Neuronal stem cell (in vitro differentiated cells): ENCODE measurements at regions not wholly inside any gene's neighbourhood (a gene's known extent, or its start where the extent isn't known, plus 50 kb on each side); places are given as distances from the start of the nearest gene placed in this dataset.

ENCODE experiments used
- DNase-seq: peaks from one replicate; pipeline ENCODE4 v3.0.0-alpha.2; 2013; ENCODE audit warnings: low spot score
- H2AFZ ChIP-seq: one replicate; pipeline ENCODE4 v1.6.1; 2013; ENCODE audit warnings: mild to moderate bottlenecking, low read length, inconsistent platforms
- H2AK5ac ChIP-seq: 2 replicates; pipeline ENCODE4 v1.6.1; 2013; ENCODE audit warnings: low read depth, mild to moderate bottlenecking, inconsistent platforms, low read length, moderate library complexity, mixed read lengths
- H2BK120ac ChIP-seq: 2 replicates; pipeline ENCODE4 v1.6.1; 2013; ENCODE audit warnings: low read depth, mild to moderate bottlenecking, inconsistent platforms, low read length, moderate library complexity, mixed read lengths
- H2BK12ac ChIP-seq: one replicate; pipeline ENCODE4 v1.6.1; 2013; ENCODE audit warnings: low read length, inconsistent platforms
- H2BK15ac ChIP-seq: 2 replicates; pipeline ENCODE4 v1.6.1; 2013; ENCODE audit warnings: mild to moderate bottlenecking, low read length, inconsistent platforms, mixed read lengths
- H2BK5ac ChIP-seq: one replicate; pipeline ENCODE4 v1.6.1; 2013; ENCODE audit warnings: inconsistent platforms, mild to moderate bottlenecking, low read length, moderate library complexity
- H3K14ac ChIP-seq: one replicate; pipeline ENCODE4 v1.6.1; 2013; ENCODE audit warnings: low read length, inconsistent platforms
- H3K18ac ChIP-seq: 2 replicates; pipeline ENCODE4 v1.6.1; 2013; ENCODE audit warnings: low read length, inconsistent platforms
- H3K23ac ChIP-seq: 2 replicates; pipeline ENCODE4 v1.6.1; 2013; ENCODE audit warnings: low read depth, mild to moderate bottlenecking, mixed read lengths, low read length, inconsistent platforms; ENCODE audit not compliant: poor library complexity
- H3K27ac ChIP-seq: replicated peaks from 3 replicates; pipeline ENCODE4 v1.5.1; 2013; ENCODE audit warnings: low read length, inconsistent platforms
- H3K27me3 ChIP-seq, 3 experiments: 2 replicates each; pipeline ENCODE4 v1.6.1; 2013; ENCODE audit warnings: low read length in 3 of 3, mild to moderate bottlenecking in 2 of 3, inconsistent platforms in 1 of 3, low read depth in 1 of 3, mixed read lengths in 1 of 3, moderate library complexity in 1 of 3; ENCODE audit not compliant: control insufficient read depth in 3 of 3, insufficient read depth in 3 of 3
- H3K36me3 ChIP-seq, 2 donors: replicated peaks in 1 of 2; 2 replicates each; pipeline ENCODE4 v1.6.1; 2013; ENCODE audit warnings: low read length in 2 of 2; ENCODE audit not compliant: control insufficient read depth in 2 of 2, insufficient read depth in 2 of 2
- H3K4ac ChIP-seq: 2 replicates; pipeline ENCODE4 v1.6.1; 2013; ENCODE audit warnings: inconsistent platforms, mild to moderate bottlenecking, low read length, moderate library complexity
- H3K4me1 ChIP-seq, 2 donors: 1 replicate in 1 of 2; 2 replicates in 1 of 2; pipeline ENCODE4 v1.6.1; 2013; ENCODE audit warnings: low read length in 2 of 2, low read depth in 1 of 2; ENCODE audit not compliant: control insufficient read depth in 2 of 2, insufficient read depth in 1 of 2
- H3K4me2 ChIP-seq: one replicate; pipeline ENCODE4 v1.6.1; 2013; ENCODE audit warnings: mild to moderate bottlenecking, low read length, inconsistent platforms; ENCODE audit not compliant: insufficient read depth, poor library complexity, severe bottlenecking
- H3K4me3 ChIP-seq, 2 donors: 2 replicates each; pipeline ENCODE4 v1.5.1; 2013; ENCODE audit warnings: low read length in 2 of 2, mild to moderate bottlenecking in 2 of 2, inconsistent platforms in 1 of 2, moderate library complexity in 1 of 2
- H3K79me1 ChIP-seq: one replicate; pipeline ENCODE4 v1.6.1; 2013; ENCODE audit warnings: low read depth, mild to moderate bottlenecking, inconsistent platforms, low read length, moderate library complexity
- H3K9ac ChIP-seq: one replicate; pipeline ENCODE4 v1.6.1; 2013; ENCODE audit warnings: mild to moderate bottlenecking, low read depth, low read length, inconsistent platforms; ENCODE audit not compliant: poor library complexity
- H3K9me3 ChIP-seq, 2 donors: replicated peaks in 1 of 2; 2 replicates each; pipeline versions ENCODE3 to v1.6.1; 2013; ENCODE audit warnings: low read length in 2 of 2, mild to moderate bottlenecking in 2 of 2, inconsistent platforms in 1 of 2, low read depth in 1 of 2, mixed read lengths in 1 of 2, moderate library complexity in 1 of 2; ENCODE audit not compliant: control insufficient read depth in 2 of 2, insufficient read depth in 1 of 2
- H4K8ac ChIP-seq: one replicate; pipeline ENCODE4 v1.6.1; 2013; ENCODE audit warnings: low read depth, mild to moderate bottlenecking, inconsistent platforms, low read length, moderate library complexity
- H4K91ac ChIP-seq: one replicate; pipeline ENCODE4 v1.6.1; 2013; ENCODE audit warnings: low read length, low read depth, mild to moderate bottlenecking, inconsistent platforms; ENCODE audit not compliant: poor library complexity
- WGBS, 2 donors: extraction: QIAGEN DNeasy Blood & Tissue Kit; methylation state at CpG; one replicate each; pipeline ENCODE4 v1.1.7; 2013; ENCODE audit warnings: missing lambda C conversion rate in 2 of 2, mixed read lengths in 1 of 2; ENCODE audit not compliant: insufficient read length in 2 of 2, insufficient replicate concordance in 1 of 2; ENCODE audit errors: extremely low coverage in 2 of 2; 5-methylcytosine and 5-hydroxymethylcytosine counted together

DNA sequence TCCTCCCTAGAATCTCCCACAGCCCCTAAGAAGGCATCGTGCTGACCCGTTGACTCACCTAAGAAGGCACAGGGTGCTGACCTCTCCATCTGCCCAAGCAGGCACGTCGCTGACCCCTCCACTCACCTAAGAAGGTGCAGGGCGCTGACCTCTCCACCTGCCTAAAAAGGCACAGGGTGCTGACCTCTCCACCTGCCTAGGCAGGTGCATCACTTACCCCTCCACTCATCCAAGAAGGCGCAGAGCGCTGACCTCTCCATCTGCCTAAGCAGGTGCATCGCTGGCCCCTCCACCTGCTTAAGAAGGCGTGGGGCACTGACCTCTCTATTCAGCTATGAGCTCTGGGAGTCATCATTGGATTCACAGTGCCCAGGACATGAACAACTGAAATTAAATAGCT is 54.4 kb upstream of the FCN1 start:
- H3K9ac ChIP-seq: no peak overlapping the region
- H3K27ac ChIP-seq: no peak overlapping the region
- no peak for DNase-seq

DNA sequence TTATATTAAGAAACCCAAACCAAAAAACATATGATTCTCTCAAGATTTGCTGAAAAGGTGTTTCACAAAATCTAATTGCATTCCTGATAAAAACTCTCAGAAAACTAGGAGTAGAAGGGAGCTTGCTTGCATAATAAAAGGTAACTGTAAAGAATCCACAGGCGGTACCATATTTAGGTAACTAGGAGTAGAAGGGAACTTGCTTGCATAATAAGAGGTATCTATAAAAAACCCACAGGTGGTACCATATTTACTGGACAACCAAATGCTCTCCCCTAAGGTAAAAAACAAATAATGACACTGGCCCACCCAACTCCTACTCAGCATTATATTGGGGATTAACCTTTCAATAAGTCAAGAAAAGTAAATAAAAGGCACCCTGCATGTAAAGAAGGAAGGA is 57.5 kb upstream of the FCN1 start:
- H2BK120ac ChIP-seq: no peak overlapping the region

More for the DNA sequence above, 54.4 kb upstream of the FCN1 start:
- Histone ChIP-seq H3K18ac (no peak overlapping the region), H3K14ac (no peak overlapping the region), H3K79me1 (no peaks in the 10 kb centered on the region), H2BK15ac (peak overlapping the region; percentile 72), H4K8ac (no peak overlapping the region), H3K4me2 (no peak overlapping the region), H2BK12ac (peak overlapping the region; percentile 51), H3K4ac (no peak overlapping the region), H3K4me1 (peaks cover 0 to 14% of the 10 kb centered on the region in 2 donors), H2BK5ac (no peak overlapping the region), H3K4me3 (no peak overlapping the region), H3K23ac (no peak overlapping the region), H2BK120ac (no peak overlapping the region), H3K27me3 (peaks cover 0 to 2% (median 0%) of the 10 kb centered on the region in 3 experiments), H2AK5ac (no peak overlapping the region), H2AFZ (no peak overlapping the region), H3K36me3 (no peaks in the 10 kb centered on the region), H4K91ac (no peak overlapping the region), H3K9me3 (no peaks in the 10 kb centered on the region)
- no CpG with 5 or more reads among the region's 9 CpGs for WGBS, 2 donors

DNA sequence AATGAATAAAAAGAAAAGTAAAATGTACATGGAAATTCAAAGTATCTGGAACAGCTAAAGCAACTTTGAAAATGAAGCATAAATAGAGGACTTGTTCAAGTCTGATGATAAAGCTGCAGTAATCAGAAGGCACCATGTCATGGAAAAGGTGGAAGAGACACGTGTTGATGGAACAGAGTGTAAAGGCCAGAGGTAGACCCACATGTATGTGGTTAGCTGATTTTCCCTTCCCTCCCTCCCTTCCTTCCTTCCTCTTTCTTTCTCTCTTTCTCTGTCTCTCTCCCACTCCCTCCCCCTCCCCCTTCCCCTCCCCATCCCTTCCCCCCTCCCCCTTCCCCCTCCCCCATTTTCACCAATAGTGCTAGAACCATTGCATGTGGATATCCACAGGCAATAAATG is 58.7 kb upstream of the FCN1 start:
- Histone ChIP-seq H3K9me3 (no peaks in the 10 kb centered on the region), H3K18ac (no peak overlapping the region), H2BK12ac (no peak overlapping the region), H3K4ac (no peak overlapping the region), H3K27me3 (peaks cover 0 to 2% (median 0%) of the 10 kb centered on the region in 3 experiments), H4K8ac (no peak overlapping the region), H3K23ac (no peak overlapping the region), H2BK120ac (no peak overlapping the region), H3K79me1 (no peaks in the 10 kb centered on the region), H2AFZ (no peak overlapping the region), H3K9ac (no peak overlapping the region), H3K4me3 (no peak overlapping the region), H2BK5ac (no peak overlapping the region), H3K4me2 (no peak overlapping the region), H3K14ac (no peak overlapping the region), H2AK5ac (no peak overlapping the region), H3K27ac (no peak overlapping the region), H2BK15ac (no peak overlapping the region), H3K4me1 (no peaks in the 10 kb centered on the region), H3K36me3 (no peaks in the 10 kb centered on the region), H4K91ac (no peak overlapping the region)
- no CpG with 5 or more reads among the region's 1 CpG for WGBS, 2 donors
- DNase-seq: no peak

More for the DNA sequence above, 57.5 kb upstream of the FCN1 start:
- no peak overlapping the region for H2AFZ ChIP-seq
- no peak overlapping the region for H3K14ac ChIP-seq
- no peak overlapping the region for H4K91ac ChIP-seq
- no peak overlapping the region for H3K9ac ChIP-seq
- no peaks in the 10 kb centered on the region for H3K9me3 ChIP-seq
- H3K79me1 ChIP-seq: no peaks in the 10 kb centered on the region
- H3K4me3 ChIP-seq: no peak overlapping the region
- no peak overlapping the region for H2BK5ac ChIP-seq
- no peak overlapping the region for H3K4me2 ChIP-seq
- no peak for DNase-seq
- no peak overlapping the region for H2BK12ac ChIP-seq
- no peaks in the 10 kb centered on the region for H3K4me1 ChIP-seq
- peaks cover 0 to 2% (median 0%) of the 10 kb centered on the region in 3 experiments for H3K27me3 ChIP-seq
- no peak overlapping the region for H3K18ac ChIP-seq
- no peaks in the 10 kb centered on the region for H3K36me3 ChIP-seq
- no peak overlapping the region for H3K4ac ChIP-seq
- H2BK15ac ChIP-seq: no peak overlapping the region
- no peak overlapping the region for H3K23ac ChIP-seq
- WGBS, 2 donors: no CpG with 5 or more reads among the region's 1 CpG
- H4K8ac ChIP-seq: no peak overlapping the region
- H2AK5ac ChIP-seq: no peak overlapping the region
- no peak overlapping the region for H3K27ac ChIP-seq

DNA sequence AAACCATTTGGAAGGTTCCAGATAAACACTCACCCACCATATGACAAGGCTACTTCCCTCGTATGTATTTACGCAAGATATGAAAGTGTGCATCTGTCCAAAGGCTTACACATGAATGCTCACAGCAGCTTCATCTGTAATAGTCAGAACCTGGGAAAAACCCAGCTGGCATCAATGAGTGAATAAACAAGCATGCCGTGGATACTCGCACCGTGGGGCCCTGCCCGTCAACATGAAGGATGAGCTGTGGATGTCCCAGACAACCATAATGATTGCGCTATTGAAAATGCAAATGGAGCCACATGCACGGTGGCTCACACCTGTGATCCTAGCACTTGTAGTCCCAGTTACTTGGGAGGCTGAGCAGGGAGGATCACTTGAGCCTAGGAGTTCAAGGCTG is 60.6 kb upstream of the FCN1 start:
- Histone ChIP-seq H3K14ac (no peak overlapping the region), H3K4me1 (no peaks in the 10 kb centered on the region), H3K18ac (no peak overlapping the region), H2BK12ac (no peak overlapping the region), H3K4me2 (no peak overlapping the region), H3K36me3 (no peaks in the 10 kb centered on the region), H2BK15ac (no peak overlapping the region), H2AK5ac (no peak overlapping the region), H3K27me3 (peaks cover 0 to 2% (median 0%) of the 10 kb centered on the region in 3 experiments), H4K8ac (no peak overlapping the region), H2BK5ac (no peak overlapping the region), H3K27ac (no peak overlapping the region), H3K79me1 (peaks cover 1% of the 10 kb centered on the region), H2AFZ (no peak overlapping the region), H3K4me3 (no peak overlapping the region), H3K23ac (no peak overlapping the region), H4K91ac (no peak overlapping the region), H3K9ac (no peak overlapping the region), H3K9me3 (no peaks in the 10 kb centered on the region), H3K4ac (no peak overlapping the region), H2BK120ac (no peak overlapping the region)
- WGBS, 2 donors: no CpG with 5 or more reads among the region's 8 CpGs
- DNase-seq: no peak
